ENCODE measurements at regions not wholly inside any gene's neighbourhood (a gene's known extent, or its start where the extent isn't known, plus 50 kb on each side); places are given as distances from the start of the nearest gene placed in this dataset.
A peak's percentile ranks its signal among the peaks of the same experiment; 100 is the strongest.

DNA sequence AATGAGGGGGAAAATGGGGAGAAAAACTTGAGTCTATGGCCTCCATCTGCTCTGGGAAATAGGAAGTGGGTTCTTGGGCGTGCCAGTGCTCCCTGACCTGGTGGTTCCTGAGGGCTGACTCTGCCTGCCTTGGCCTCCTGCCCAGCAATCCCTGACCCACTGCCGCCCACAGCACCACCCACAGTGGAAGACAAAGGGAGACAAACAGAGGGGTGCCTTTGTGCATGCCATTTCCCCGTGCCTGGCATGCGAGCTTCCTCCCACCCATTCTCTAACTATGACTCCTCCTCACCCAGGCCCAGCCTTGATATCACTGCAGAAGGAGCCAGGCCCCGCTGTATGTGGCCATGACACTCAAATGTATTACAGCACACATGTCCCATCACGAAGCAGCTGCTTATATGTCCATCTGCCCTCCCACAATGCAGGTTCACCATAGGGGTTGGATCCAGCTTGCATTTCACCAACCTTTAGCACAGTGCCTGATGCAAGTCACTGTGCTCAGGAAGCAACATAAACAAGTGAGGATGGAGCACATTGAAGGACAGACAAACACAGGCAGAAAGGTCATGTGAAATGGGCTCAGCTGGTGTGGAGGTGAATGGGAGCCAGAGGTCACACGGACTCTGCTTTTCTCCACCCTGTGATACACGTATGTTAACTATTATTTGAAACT, 84.4 kb downstream of the ADRB2 start:
- 84% methylated on average over 8 of the region's 8 CpGs for WGBS
- no peak overlapping the region for H3K4me3 ChIP-seq (ENCODE audit: low read length in 2 of 2)
- no peaks in the 10 kb centered on the region for H3K9me3 ChIP-seq (ENCODE audit: control insufficient read depth in 2 of 2, insufficient read depth in 1 of 2, low read length in 1 of 2)
- H3K4me1 ChIP-seq (ENCODE audit: control insufficient read depth in 2 of 2, insufficient read depth in 2 of 2, low read length in 2 of 2) = peaks cover 6 to 9% of the 10 kb centered on the region in 2 donors
- no peaks in the 10 kb centered on the region for H3K27me3 ChIP-seq (ENCODE audit: control insufficient read depth in 2 of 2, insufficient read depth in 1 of 2, low read length in 1 of 2)
- DNase-seq (ENCODE audit: low read depth in 6 of 9, low spot score in 9 of 9) = no peak
- no peak overlapping the region for H3K27ac ChIP-seq (ENCODE audit: low read depth in 1 of 2, low read length in 1 of 2)
- H3K36me3 ChIP-seq (ENCODE audit: control insufficient read depth in 2 of 2, insufficient read depth in 2 of 2, low read length in 1 of 2) = no peaks in the 10 kb centered on the region

DNA sequence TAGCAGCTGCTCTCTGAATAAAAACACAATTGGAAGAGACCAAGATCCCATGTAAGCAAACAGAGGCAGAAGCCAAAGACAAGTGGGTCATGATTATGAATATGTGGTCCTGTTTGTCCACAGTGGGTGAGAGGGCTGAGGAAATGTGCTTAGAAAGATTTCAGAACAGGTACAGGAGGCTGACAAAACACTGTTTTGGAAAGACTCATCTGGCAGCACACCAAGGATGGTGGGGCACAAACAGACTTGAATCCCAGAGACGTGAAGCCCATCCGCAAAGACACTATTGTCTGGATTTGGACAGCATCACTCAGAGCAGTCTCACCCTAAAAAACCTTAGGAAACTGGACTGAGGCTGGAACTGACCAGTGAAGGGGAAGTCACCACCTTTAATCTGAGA, 85.0 kb downstream of the ADRB2 start:
- H3K4me3 ChIP-seq (ENCODE audit: low read length in 2 of 2) = no peak overlapping the region
- H3K4me1 ChIP-seq (ENCODE audit: control insufficient read depth in 2 of 2, insufficient read depth in 2 of 2, low read length in 2 of 2) = peaks cover 6 to 9% of the 10 kb centered on the region in 2 donors
- WGBS = 99% methylated on average over 2 of the region's 2 CpGs
- no peak for DNase-seq (ENCODE audit: low read depth in 6 of 9, low spot score in 9 of 9)
- no peak overlapping the region for H3K27ac ChIP-seq (ENCODE audit: low read depth in 1 of 2, low read length in 1 of 2)
- H3K27me3 ChIP-seq (ENCODE audit: control insufficient read depth in 2 of 2, insufficient read depth in 1 of 2, low read length in 1 of 2) = no peaks in the 10 kb centered on the region
- no peaks in the 10 kb centered on the region for H3K36me3 ChIP-seq (ENCODE audit: control insufficient read depth in 2 of 2, insufficient read depth in 2 of 2, low read length in 1 of 2)
- H3K9me3 ChIP-seq (ENCODE audit: control insufficient read depth in 2 of 2, insufficient read depth in 1 of 2, low read length in 1 of 2) = no peaks in the 10 kb centered on the region

DNA sequence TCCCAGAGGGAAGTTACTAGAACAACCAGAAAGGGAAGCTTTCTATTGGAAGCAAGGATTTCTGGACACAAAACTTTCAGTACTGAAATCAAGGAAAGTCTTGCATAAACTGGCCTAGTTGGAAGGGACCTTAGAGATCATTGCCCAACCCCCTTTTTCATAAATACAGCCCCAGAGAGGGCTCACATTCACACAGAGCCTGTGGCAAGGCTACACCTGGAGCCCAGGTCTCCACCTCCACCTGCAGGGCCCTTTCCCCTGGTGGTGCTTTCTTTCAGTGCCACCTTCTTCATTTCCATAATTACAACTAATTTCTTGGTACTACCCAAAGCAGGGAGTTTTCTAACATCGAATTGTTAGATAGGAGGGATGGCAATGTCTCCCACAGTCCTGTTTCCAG, 85.7 kb downstream of the ADRB2 start:
- no peaks in the 10 kb centered on the region for H3K27me3 ChIP-seq (ENCODE audit: control insufficient read depth in 2 of 2, insufficient read depth in 1 of 2, low read length in 1 of 2)
- no peaks in the 10 kb centered on the region for H3K36me3 ChIP-seq (ENCODE audit: control insufficient read depth in 2 of 2, insufficient read depth in 2 of 2, low read length in 1 of 2)
- DNase-seq (ENCODE audit: low read depth in 6 of 9, low spot score in 9 of 9) = no peak
- no peak overlapping the region for H3K4me3 ChIP-seq (ENCODE audit: low read length in 2 of 2)
- H3K9me3 ChIP-seq (ENCODE audit: control insufficient read depth in 2 of 2, insufficient read depth in 1 of 2, low read length in 1 of 2) = no peaks in the 10 kb centered on the region
- no peak overlapping the region for H3K27ac ChIP-seq (ENCODE audit: low read depth in 1 of 2, low read length in 1 of 2)
- 90% methylated on average over 1 of the region's 1 CpG for WGBS
- peaks cover 0 to 3% of the 10 kb centered on the region in 2 donors for H3K4me1 ChIP-seq (ENCODE audit: control insufficient read depth in 2 of 2, insufficient read depth in 2 of 2, low read length in 2 of 2)

DNA sequence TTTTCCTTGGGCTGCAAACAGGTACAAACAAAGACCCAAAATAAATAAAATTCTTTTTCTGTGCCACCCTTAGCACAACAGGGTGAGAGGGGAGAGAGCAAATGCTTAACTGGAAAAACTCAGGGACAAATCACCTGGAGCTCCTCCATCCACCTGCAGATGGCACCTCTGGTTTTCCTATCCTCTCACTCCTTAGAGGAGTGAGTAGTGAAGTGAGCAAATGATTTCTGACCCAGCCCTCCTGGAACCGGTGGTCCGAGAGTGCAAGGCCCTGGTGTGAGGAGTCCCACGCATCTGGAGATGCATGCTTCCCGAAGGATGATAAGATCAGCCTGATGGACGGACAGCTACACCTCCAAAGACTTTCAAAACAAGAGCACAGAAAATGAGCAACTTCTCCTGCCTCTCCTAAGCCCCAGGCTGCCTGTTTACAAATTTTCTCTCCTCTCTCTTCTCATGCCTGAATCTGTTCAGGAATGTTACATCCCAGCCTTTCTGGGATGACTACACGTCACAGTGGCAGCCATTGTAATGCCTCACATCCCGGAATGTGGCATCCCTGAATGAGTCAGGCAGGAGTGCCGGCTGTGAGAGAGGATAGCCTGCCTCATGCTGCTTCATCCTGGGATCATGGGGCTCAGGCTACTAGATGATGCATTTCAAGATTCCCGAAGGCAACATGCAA, 86.4 kb downstream of the ADRB2 start:
- no peaks in the 10 kb centered on the region for H3K9me3 ChIP-seq (ENCODE audit: control insufficient read depth in 2 of 2, insufficient read depth in 1 of 2, low read length in 1 of 2)
- no peak overlapping the region for H3K27ac ChIP-seq (ENCODE audit: low read depth in 1 of 2, low read length in 1 of 2)
- DNase-seq (ENCODE audit: low read depth in 6 of 9, low spot score in 9 of 9) = no peak
- H3K4me3 ChIP-seq (ENCODE audit: low read length in 2 of 2) = no peak overlapping the region
- H3K4me1 ChIP-seq (ENCODE audit: control insufficient read depth in 2 of 2, insufficient read depth in 2 of 2, low read length in 2 of 2) = peaks cover 0 to 2% of the 10 kb centered on the region in 2 donors
- no peaks in the 10 kb centered on the region for H3K36me3 ChIP-seq (ENCODE audit: control insufficient read depth in 2 of 2, insufficient read depth in 2 of 2, low read length in 1 of 2)
- WGBS = 85% methylated on average over 9 of the region's 9 CpGs
- H3K27me3 ChIP-seq (ENCODE audit: control insufficient read depth in 2 of 2, insufficient read depth in 1 of 2, low read length in 1 of 2) = no peaks in the 10 kb centered on the region

DNA sequence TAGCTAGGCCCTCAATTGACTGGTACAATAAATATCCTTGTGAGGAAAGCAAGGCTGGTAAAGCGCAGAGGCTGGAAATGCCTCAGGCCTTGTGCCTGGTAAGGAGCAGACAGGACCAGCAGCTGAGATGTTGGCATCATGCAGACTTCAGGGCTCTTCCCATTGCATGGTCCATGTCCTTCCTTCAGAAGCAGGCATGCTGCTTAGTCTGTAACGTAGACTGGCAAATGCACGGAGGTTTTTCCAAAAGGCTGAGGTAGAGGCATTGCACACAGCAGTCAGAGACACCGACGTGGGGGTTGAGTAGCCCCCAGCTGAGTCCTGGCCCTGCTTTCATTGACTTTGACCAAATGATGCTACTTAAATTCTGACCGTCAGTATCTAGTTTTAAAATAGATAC, 87.1 kb downstream of the ADRB2 start:
- no peaks in the 10 kb centered on the region for H3K36me3 ChIP-seq (ENCODE audit: control insufficient read depth in 2 of 2, insufficient read depth in 2 of 2, low read length in 1 of 2)
- H3K4me3 ChIP-seq (ENCODE audit: low read length in 2 of 2) = no peak overlapping the region
- no peak overlapping the region for H3K27ac ChIP-seq (ENCODE audit: low read depth in 1 of 2, low read length in 1 of 2)
- no peaks in the 10 kb centered on the region for H3K4me1 ChIP-seq (ENCODE audit: control insufficient read depth in 2 of 2, insufficient read depth in 2 of 2, low read length in 2 of 2)
- no peaks in the 10 kb centered on the region for H3K27me3 ChIP-seq (ENCODE audit: control insufficient read depth in 2 of 2, insufficient read depth in 1 of 2, low read length in 1 of 2)
- no peaks in the 10 kb centered on the region for H3K9me3 ChIP-seq (ENCODE audit: control insufficient read depth in 2 of 2, insufficient read depth in 1 of 2, low read length in 1 of 2)
- 97% methylated on average over 6 of the region's 6 CpGs for WGBS
- no peak for DNase-seq (ENCODE audit: low read depth in 6 of 9, low spot score in 9 of 9)

DNA sequence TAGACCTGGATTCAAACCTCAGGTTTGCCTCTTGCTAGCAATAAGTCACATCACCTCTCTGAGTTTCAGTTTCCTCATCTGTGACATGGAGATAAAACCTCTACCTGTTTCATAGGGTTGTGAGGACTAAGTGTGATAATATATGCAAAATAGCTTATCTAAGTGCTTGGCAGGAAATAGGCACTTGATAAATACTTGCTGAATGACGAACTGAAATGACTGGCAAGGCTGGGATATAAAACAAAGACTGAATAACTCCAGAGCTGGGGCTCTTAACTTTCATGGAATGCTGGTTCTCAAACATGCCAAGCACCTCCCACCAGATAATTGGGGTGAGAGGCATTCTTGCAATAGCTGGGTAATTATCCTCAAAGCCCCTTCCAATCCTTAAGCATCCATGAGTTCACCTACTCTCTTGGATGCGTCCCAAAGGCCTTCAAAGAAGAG, 87.6 kb downstream of the ADRB2 start:
- no peak for DNase-seq (ENCODE audit: low read depth in 6 of 9, low spot score in 9 of 9)
- Histone ChIP-seq H3K27me3 (ENCODE audit: control insufficient read depth in 2 of 2, insufficient read depth in 1 of 2, low read length in 1 of 2) (no peaks in the 10 kb centered on the region), H3K27ac (ENCODE audit: low read depth in 1 of 2, low read length in 1 of 2) (peak overlapping the region in 1 of 2 donors; percentile 31), H3K4me1 (ENCODE audit: control insufficient read depth in 2 of 2, insufficient read depth in 2 of 2, low read length in 2 of 2) (no peaks in the 10 kb centered on the region), H3K36me3 (ENCODE audit: control insufficient read depth in 2 of 2, insufficient read depth in 2 of 2, low read length in 1 of 2) (no peaks in the 10 kb centered on the region), H3K9me3 (ENCODE audit: control insufficient read depth in 2 of 2, insufficient read depth in 1 of 2, low read length in 1 of 2) (no peaks in the 10 kb centered on the region), H3K4me3 (ENCODE audit: low read length in 2 of 2) (no peak overlapping the region)
- WGBS = 95% methylated on average over 2 of the region's 2 CpGs

DNA sequence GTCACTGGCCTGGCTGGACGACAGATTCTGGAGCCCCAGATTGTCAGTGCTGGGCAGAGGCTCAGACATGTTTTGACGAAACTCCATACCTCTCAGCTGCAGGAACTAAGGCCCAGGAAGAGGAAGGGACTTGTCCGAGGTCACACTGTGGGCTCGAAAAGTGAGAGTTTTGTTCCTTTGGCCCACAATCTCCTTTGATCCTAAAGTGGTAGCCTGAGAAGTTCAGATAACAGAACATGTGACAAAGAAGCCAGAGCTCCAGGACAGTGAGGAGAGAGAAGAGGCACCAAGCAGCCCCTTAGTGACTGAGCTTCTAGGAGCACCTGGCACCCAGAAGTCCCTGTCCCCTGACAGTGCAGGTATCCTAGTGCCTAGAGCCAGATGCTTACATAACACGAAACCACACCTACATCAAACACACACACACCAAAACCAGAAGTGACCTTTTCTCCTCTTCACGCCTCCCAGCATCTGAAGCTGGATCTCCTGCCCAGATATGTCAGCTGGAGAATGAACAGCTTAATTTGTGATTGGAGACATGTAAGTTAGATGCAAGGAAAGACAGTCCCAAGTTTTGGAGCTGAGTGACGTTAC, 88.9 kb downstream of the ADRB2 start:
- DNase-seq (ENCODE audit: low read depth in 6 of 9, low spot score in 9 of 9) = peak in 2 of 9 donors; percentile 5 to 18
- peak overlapping the region in 1 of 2 donors; percentile 42 for H3K27ac ChIP-seq (ENCODE audit: low read depth in 1 of 2, low read length in 1 of 2)
- no peaks in the 10 kb centered on the region for H3K27me3 ChIP-seq (ENCODE audit: control insufficient read depth in 2 of 2, insufficient read depth in 1 of 2, low read length in 1 of 2)
- no peaks in the 10 kb centered on the region for H3K4me1 ChIP-seq (ENCODE audit: control insufficient read depth in 2 of 2, insufficient read depth in 2 of 2, low read length in 2 of 2)
- no peaks in the 10 kb centered on the region for H3K9me3 ChIP-seq (ENCODE audit: control insufficient read depth in 2 of 2, insufficient read depth in 1 of 2, low read length in 1 of 2)
- H3K36me3 ChIP-seq (ENCODE audit: control insufficient read depth in 2 of 2, insufficient read depth in 2 of 2, low read length in 1 of 2) = no peaks in the 10 kb centered on the region
- WGBS = 80% methylated on average over 7 of the region's 7 CpGs
- no peak overlapping the region for H3K4me3 ChIP-seq (ENCODE audit: low read length in 2 of 2)

DNA sequence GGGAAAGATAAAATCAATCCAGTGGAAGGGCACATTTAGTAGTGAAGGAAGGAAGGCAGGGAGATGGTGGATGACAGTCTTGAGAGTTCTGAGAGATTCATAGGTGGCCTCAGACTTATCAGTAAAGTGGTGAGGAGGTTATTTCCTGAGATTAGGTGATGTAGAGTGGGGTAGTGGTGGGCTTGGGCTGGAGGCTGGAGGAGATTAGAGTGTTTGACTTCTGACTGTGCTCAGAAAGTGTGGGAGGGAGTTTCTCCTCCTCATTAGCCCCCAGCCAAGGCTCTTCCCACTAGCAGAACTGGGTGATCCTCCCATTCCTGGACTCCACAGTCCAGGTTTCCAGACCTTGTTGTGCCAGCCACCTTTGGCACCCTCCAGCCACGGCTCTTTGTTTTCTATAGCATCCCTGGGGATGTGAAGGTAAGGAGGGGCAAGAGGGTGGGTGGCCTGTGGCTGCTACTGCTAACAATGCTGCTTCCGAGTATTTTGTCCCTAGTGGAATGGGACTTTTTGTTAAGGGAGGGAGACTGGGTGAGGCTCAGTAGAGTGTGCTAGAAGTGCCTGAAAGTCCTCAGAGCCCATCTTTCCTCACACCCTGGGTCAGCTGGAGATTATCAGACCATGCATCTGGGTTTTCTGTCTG, 94.4 kb downstream of the ADRB2 start:
- Histone ChIP-seq H3K9me3 (ENCODE audit: control insufficient read depth in 2 of 2, insufficient read depth in 1 of 2, low read length in 1 of 2) (no peaks in the 10 kb centered on the region), H3K36me3 (ENCODE audit: control insufficient read depth in 2 of 2, insufficient read depth in 2 of 2, low read length in 1 of 2) (no peaks in the 10 kb centered on the region), H3K4me1 (ENCODE audit: control insufficient read depth in 2 of 2, insufficient read depth in 2 of 2, low read length in 2 of 2) (no peaks in the 10 kb centered on the region), H3K27me3 (ENCODE audit: control insufficient read depth in 2 of 2, insufficient read depth in 1 of 2, low read length in 1 of 2) (peaks cover 0 to 2% of the 10 kb centered on the region in 2 donors), H3K27ac (ENCODE audit: low read depth in 1 of 2, low read length in 1 of 2) (no peak overlapping the region), H3K4me3 (ENCODE audit: low read length in 2 of 2) (no peak overlapping the region)
- 87% methylated on average over 2 of the region's 2 CpGs for WGBS
- DNase-seq (ENCODE audit: low read depth in 6 of 9, low spot score in 9 of 9) = no peak

DNA sequence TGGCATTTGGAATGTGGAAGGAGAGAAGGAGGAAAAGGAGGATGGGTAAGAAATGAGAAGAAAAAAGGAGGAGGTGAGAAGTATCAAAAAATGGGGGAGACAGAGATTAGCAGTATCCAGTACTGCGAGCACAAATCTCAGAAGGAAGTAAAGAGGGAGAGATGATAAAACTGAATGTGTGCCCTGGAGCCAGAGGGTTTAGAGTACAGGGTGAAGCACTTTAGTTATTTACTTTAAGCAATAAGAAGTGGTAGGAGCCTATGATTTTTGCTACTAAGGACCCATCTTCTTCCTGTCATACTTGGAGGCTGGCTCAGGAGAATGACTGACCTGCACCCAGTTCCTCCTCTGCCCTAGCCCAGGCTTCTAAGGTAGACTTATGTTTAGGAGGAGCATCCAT, 94.9 kb downstream of the ADRB2 start:
- peaks cover 0 to 2% of the 10 kb centered on the region in 2 donors for H3K27me3 ChIP-seq (ENCODE audit: control insufficient read depth in 2 of 2, insufficient read depth in 1 of 2, low read length in 1 of 2)
- H3K4me1 ChIP-seq (ENCODE audit: control insufficient read depth in 2 of 2, insufficient read depth in 2 of 2, low read length in 2 of 2) = no peaks in the 10 kb centered on the region
- no peaks in the 10 kb centered on the region for H3K9me3 ChIP-seq (ENCODE audit: control insufficient read depth in 2 of 2, insufficient read depth in 1 of 2, low read length in 1 of 2)
- DNase-seq (ENCODE audit: low read depth in 6 of 9, low spot score in 9 of 9) = no peak
- WGBS = 98% methylated on average over 1 of the region's 1 CpG
- no peak overlapping the region for H3K4me3 ChIP-seq (ENCODE audit: low read length in 2 of 2)
- no peaks in the 10 kb centered on the region for H3K36me3 ChIP-seq (ENCODE audit: control insufficient read depth in 2 of 2, insufficient read depth in 2 of 2, low read length in 1 of 2)
- H3K27ac ChIP-seq (ENCODE audit: low read depth in 1 of 2, low read length in 1 of 2) = no peak overlapping the region

All from thymus (tissue), 11 donors.